ENCODE measurements at regions not wholly inside any gene's neighbourhood (a gene's known extent, or its start where the extent isn't known, plus 50 kb on each side); places are given as distances from the start of the nearest gene placed in this dataset.

GRCh38 chr7:18363751-18364380, 131.7 kb upstream of the HDAC9 start:
- TF ChIP-seq, protein P1, sequence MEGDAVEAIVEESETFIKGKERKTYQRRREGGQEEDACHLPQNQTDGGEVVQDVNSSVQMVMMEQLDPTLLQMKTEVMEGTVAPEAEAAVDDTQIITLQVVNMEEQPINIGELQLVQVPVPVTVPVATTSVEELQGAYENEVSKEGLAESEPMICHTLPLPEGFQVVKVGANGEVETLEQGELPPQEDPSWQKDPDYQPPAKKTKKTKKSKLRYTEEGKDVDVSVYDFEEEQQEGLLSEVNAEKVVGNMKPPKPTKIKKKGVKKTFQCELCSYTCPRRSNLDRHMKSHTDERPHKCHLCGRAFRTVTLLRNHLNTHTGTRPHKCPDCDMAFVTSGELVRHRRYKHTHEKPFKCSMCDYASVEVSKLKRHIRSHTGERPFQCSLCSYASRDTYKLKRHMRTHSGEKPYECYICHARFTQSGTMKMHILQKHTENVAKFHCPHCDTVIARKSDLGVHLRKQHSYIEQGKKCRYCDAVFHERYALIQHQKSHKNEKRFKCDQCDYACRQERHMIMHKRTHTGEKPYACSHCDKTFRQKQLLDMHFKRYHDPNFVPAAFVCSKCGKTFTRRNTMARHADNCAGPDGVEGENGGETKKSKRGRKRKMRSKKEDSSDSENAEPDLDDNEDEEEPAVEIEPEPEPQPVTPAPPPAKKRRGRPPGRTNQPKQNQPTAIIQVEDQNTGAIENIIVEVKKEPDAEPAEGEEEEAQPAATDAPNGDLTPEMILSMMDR (IDR thresholded peaks at IDR 0.05; ENCODE audit: extremely low read depth in 1 of 2, insufficient read depth in 1 of 2, low read depth in 1 of 2, low read length in 2 of 2) = no peak
- TF ChIP-seq, protein P2, sequence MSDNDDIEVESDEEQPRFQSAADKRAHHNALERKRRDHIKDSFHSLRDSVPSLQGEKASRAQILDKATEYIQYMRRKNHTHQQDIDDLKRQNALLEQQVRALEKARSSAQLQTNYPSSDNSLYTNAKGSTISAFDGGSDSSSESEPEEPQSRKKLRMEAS (IDR thresholded peaks at IDR 0.05; ENCODE audit: insufficient read depth, insufficient read length) = no peak
- no peak for TF ChIP-seq GATA2 (IDR thresholded peaks at IDR 0.05; ENCODE audit: insufficient read depth, insufficient read length, low read depth, low read length)
- TF ChIP-seq POLR2A (IDR thresholded peaks at IDR 0.05; ENCODE audit: low read depth, low read length) = no peak
- TF ChIP-seq EZH2 (IDR thresholded peaks at IDR 0.05; ENCODE audit: borderline replicate concordance, low read depth, low read length, severe bottlenecking) = no peak

Data from endothelial cell of umbilical vein (primary cell).